CD4-positive, alpha-beta T cell (primary cell): ENCODE measurements at regions not wholly inside any gene's neighbourhood (a gene's known extent, or its start where the extent isn't known, plus 50 kb on each side); places are given as distances from the start of the nearest gene placed in this dataset.

ENCODE experiments used
- ATAC-seq: fragments of 200-7000 bp; cut with Tn5 transposase; one replicate; pipeline ENCODE4 v1.10.0; 2022; ENCODE audit warnings: mild to moderate bottlenecking; ENCODE audit not compliant: poor library complexity
- CTCF ChIA-PET: fragments of 350-600 bp; sonication (Branson Sonifier 250); formaldehyde crosslinking; loops from one replicate; lab custom pipeline; 2021; ENCODE audit warnings: antibody characterized with exemption, inconsistent platforms; lab: Charles Lee
- POLR2A ChIA-PET: fragments of 350-600 bp; sonication (Branson Sonifier 250); formaldehyde crosslinking; loops from one replicate; lab custom pipeline; 2021; ENCODE audit warnings: antibody characterized with exemption, inconsistent platforms; lab: Charles Lee
- DNase-seq, 14 experiments: peaks; one replicate each; pipeline ENCODE4 v3.0.0-alpha.2; 2013 to 2020; ENCODE audit warnings: mixed read lengths in 2 of 14
- H3K27ac ChIP-seq, 2 donors: one replicate each; pipeline versions ENCODE4 v1.5.1 to v1.7.0; 2013; ENCODE audit warnings: low read length in 2 of 2, low read depth in 1 of 2, mild to moderate bottlenecking in 1 of 2
- H3K27me3 ChIP-seq, 2 experiments: 1 replicate in 1 of 2; 2 replicates in 1 of 2; pipeline versions ENCODE4 v1.6.1 to v1.7.0; 2013; ENCODE audit warnings: low read length in 2 of 2, control low read depth in 1 of 2, mild to moderate bottlenecking in 1 of 2, moderate library complexity in 1 of 2; ENCODE audit not compliant: insufficient read depth in 2 of 2, control insufficient read depth in 1 of 2
- H3K36me3 ChIP-seq: one replicate; pipeline ENCODE4 v1.6.1; 2013; ENCODE audit warnings: low read length, control low read depth; ENCODE audit not compliant: insufficient read depth
- H3K4me1 ChIP-seq: one replicate; pipeline ENCODE4 v1.6.1; 2013; ENCODE audit warnings: low read length, control low read depth; ENCODE audit not compliant: insufficient read depth
- H3K4me3 ChIP-seq: one replicate; pipeline ENCODE4 v1.5.1; 2013; ENCODE audit warnings: mild to moderate bottlenecking, low read length, moderate library complexity
- H3K9me3 ChIP-seq, 2 experiments: 1 replicate in 1 of 2; 2 replicates in 1 of 2; pipeline versions ENCODE4 v1.6.1 to v1.7.0; 2013; ENCODE audit warnings: low read length in 2 of 2, mild to moderate bottlenecking in 2 of 2, control low read depth in 1 of 2, moderate library complexity in 1 of 2; ENCODE audit not compliant: control insufficient read depth in 1 of 2, insufficient read depth in 1 of 2
- H3K27ac Mint-ChIP-seq: one replicate; pipeline ENCODE4 v1.8.0; 2020; ENCODE audit warnings: mixed read lengths
- H3K27me3 Mint-ChIP-seq: one replicate; pipeline ENCODE4 v1.8.0; 2021; ENCODE audit warnings: mixed read lengths
- H3K36me3 Mint-ChIP-seq: one replicate; pipeline ENCODE4 v1.8.0; 2021; ENCODE audit warnings: low read depth, mixed read lengths
- H3K4me1 Mint-ChIP-seq: one replicate; pipeline ENCODE4 v1.8.0; 2021; ENCODE audit warnings: low read depth, mixed read lengths
- H3K4me3 Mint-ChIP-seq: one replicate; pipeline ENCODE4 v1.8.0; 2020; ENCODE audit warnings: mild to moderate bottlenecking, mixed read lengths
- H3K9me3 Mint-ChIP-seq: one replicate; pipeline ENCODE4 v1.8.0; 2020; ENCODE audit warnings: mixed read lengths
- intact Hi-C, 2 experiments: fragments of 100-400 bp; cut with DNase I in 1 of 2; cut with micrococcal nuclease in 1 of 2; formaldehyde crosslinking; loops; one replicate each; pipeline versions ENCODE4 v1.15.1 to v1.9.0; 2023 to 2025; cut with DNase I, micrococcal nuclease
- TF ChIP-seq, protein P1 (sequence below): fragments of 200-600 bp; IDR thresholded peaks from one replicate; pipeline ENCODE4 v1.8.0; 2022; ENCODE audit warnings: antibody characterized with exemption, mild to moderate bottlenecking

DNA sequence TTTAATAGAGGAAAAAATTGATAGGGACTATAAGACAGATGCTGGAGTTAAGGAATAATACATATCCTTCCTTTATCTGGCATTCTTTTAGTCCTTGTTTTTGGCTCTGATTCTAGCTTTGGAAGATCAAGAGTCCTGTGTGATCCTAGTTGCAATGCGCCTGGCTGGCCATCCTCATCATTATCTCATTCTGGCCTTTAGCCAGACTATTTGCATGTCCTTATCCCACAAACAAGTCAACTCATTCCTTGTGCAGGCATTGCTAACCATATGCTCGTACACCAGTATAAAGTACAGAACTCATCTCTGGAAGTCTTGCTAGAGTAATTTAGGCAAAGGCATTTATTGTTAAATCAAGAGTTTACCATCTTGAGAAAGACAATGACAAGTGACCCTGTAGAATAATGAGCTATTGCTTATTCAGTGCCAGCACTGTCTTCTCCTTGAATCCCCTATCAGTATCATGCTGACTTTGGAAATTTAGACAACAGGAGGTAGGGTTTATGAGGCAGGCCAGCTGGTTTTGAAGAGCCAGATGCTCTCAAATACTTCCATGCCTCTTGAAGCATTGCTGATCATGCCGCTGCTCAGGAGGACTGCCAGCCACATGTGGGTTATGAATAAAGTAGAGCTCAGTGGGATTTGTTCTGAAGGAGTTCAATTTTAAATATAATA, 1730.3 kb upstream of the TENM3 start:
- Histone ChIP-seq H3K27ac (no peak overlapping the region), H3K27me3 (no peaks in the 10 kb centered on the region), H3K4me3 (no peak overlapping the region), H3K36me3 (no peaks in the 10 kb centered on the region), H3K9me3 (peaks cover 0 to 4% of the 10 kb centered on the region in 2 experiments), H3K4me1 (no peaks in the 10 kb centered on the region)
- TF ChIP-seq, protein P1, sequence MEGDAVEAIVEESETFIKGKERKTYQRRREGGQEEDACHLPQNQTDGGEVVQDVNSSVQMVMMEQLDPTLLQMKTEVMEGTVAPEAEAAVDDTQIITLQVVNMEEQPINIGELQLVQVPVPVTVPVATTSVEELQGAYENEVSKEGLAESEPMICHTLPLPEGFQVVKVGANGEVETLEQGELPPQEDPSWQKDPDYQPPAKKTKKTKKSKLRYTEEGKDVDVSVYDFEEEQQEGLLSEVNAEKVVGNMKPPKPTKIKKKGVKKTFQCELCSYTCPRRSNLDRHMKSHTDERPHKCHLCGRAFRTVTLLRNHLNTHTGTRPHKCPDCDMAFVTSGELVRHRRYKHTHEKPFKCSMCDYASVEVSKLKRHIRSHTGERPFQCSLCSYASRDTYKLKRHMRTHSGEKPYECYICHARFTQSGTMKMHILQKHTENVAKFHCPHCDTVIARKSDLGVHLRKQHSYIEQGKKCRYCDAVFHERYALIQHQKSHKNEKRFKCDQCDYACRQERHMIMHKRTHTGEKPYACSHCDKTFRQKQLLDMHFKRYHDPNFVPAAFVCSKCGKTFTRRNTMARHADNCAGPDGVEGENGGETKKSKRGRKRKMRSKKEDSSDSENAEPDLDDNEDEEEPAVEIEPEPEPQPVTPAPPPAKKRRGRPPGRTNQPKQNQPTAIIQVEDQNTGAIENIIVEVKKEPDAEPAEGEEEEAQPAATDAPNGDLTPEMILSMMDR = no peak
- POLR2A ChIA-PET = no interaction called here
- no peak overlapping the region for H3K27ac Mint-ChIP-seq
- no peaks in the 10 kb centered on the region for H3K36me3 Mint-ChIP-seq
- H3K9me3 Mint-ChIP-seq = no peaks in the 10 kb centered on the region
- DNase-seq = no peak
- CTCF ChIA-PET = no interaction called here
- H3K4me3 Mint-ChIP-seq = no peak overlapping the region
- no peak for ATAC-seq
- intact Hi-C loops = no loop called here
- H3K27me3 Mint-ChIP-seq = no peaks in the 10 kb centered on the region
- no peaks in the 10 kb centered on the region for H3K4me1 Mint-ChIP-seq

DNA sequence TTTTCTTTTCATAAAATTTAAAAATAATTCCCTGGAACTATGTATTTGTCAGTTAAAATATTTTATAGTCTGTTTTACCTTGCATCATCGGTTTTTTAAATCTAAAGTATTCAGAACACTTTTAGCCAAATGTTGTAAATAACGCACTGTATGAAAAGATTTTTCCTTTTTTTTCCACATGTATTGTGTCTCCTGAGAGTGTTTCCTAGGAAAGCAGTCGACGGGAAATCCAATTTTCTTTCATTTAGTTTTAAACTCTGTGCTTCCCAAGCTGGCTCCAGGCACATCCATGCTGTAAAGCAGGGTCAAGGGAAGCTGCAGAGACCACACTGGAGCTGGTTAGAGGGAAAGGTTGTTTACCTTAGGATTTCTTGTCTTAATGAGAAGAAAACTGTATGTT, 1724.3 kb upstream of the TENM3 start:
- no peak overlapping the region for H3K4me3 ChIP-seq
- H3K36me3 ChIP-seq = no peaks in the 10 kb centered on the region
- CTCF ChIA-PET = no interaction called here
- Mint-ChIP-seq H3K9me3 (no peaks in the 10 kb centered on the region), H3K27me3 (no peaks in the 10 kb centered on the region), H3K4me1 (no peaks in the 10 kb centered on the region), H3K4me3 (no peak overlapping the region), H3K36me3 (no peaks in the 10 kb centered on the region), H3K27ac (no peak overlapping the region)
- H3K27me3 ChIP-seq = no peaks in the 10 kb centered on the region
- TF ChIP-seq, protein P1 = no peak
- ATAC-seq (no peak), DNase-seq (no peak)
- peaks cover 0 to 7% of the 10 kb centered on the region in 2 experiments for H3K9me3 ChIP-seq
- intact Hi-C loops = no loop called here
- POLR2A ChIA-PET = no interaction called here
- H3K4me1 ChIP-seq = no peaks in the 10 kb centered on the region
- no peak overlapping the region for H3K27ac ChIP-seq

DNA sequence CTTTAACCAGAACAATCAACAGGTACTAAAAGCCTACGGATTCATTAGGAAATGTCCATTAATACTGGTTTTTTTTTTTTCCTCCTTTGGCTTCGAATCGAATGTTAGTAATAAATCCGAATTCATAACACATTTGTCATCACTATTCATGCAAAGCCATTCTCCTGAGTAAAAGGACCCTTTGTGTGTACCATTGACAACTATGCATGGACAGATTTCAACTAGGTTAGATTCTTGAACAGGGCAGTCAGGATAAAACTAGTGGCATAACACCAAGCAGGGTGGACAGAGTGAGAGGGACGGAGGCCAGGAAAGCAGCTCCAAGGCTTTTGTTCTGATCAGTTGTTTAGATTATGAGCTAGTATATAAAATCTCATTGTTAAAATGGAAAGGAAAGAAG, 1722.0 kb upstream of the TENM3 start:
- Histone ChIP-seq H3K4me3 (no peak overlapping the region), H3K9me3 (peaks cover 0 to 3% of the 10 kb centered on the region in 2 experiments), H3K27ac (no peak overlapping the region), H3K36me3 (no peaks in the 10 kb centered on the region), H3K4me1 (no peaks in the 10 kb centered on the region), H3K27me3 (no peaks in the 10 kb centered on the region)
- ChIA-PET CTCF (no interaction called here), POLR2A (no interaction called here)
- intact Hi-C loops = no loop called here
- H3K36me3 Mint-ChIP-seq = no peaks in the 10 kb centered on the region
- H3K27me3 Mint-ChIP-seq = no peaks in the 10 kb centered on the region
- DNase-seq (no peak), ATAC-seq (no peak)
- no peaks in the 10 kb centered on the region for H3K4me1 Mint-ChIP-seq
- no peak overlapping the region for H3K4me3 Mint-ChIP-seq
- no peak overlapping the region for H3K27ac Mint-ChIP-seq
- TF ChIP-seq, protein P1 = no peak
- H3K9me3 Mint-ChIP-seq = no peaks in the 10 kb centered on the region
